Smooth muscle cell of the brain vasculature (primary cell): ENCODE measurements at regions not wholly inside any gene's neighbourhood (a gene's known extent, or its start where the extent isn't known, plus 50 kb on each side); places are given as distances from the start of the nearest gene placed in this dataset.

ENCODE experiments used
- DNase-seq: peaks from one replicate; pipeline ENCODE4 v3.0.0-alpha.2; 2012; ENCODE audit warnings: low read depth, low spot score

GRCh38 chr1:55828044-55828443 is 612.9 kb upstream of the USP24 start:
- DNase-seq = no peak

GRCh38 chr1:55827350-55827749 is 612.2 kb upstream of the USP24 start:
- DNase-seq = no peak

GRCh38 chr1:55826381-55827080 is 611.4 kb upstream of the USP24 start:
- DNase-seq = no peak

- DNase-seq = no peak
These were observed 610.3 kb upstream of the USP24 start for GRCh38 chr1:55825461-55825860.

- no peak for DNase-seq
These were observed 609.1 kb upstream of the USP24 start for GRCh38 chr1:55824251-55824640.

GRCh38 chr1:55823541-55824250 is 608.5 kb upstream of the USP24 start:
- no peak for DNase-seq

- no peak for DNase-seq
These were observed 607.7 kb upstream of the USP24 start for GRCh38 chr1:55822891-55823290.

- DNase-seq = no peak
These were observed 606.1 kb upstream of the USP24 start for GRCh38 chr1:55821234-55821633.

- no peak for DNase-seq
These were observed 605.3 kb upstream of the USP24 start for GRCh38 chr1:55820501-55820900.

- DNase-seq = no peak
These were observed 603.8 kb upstream of the USP24 start for GRCh38 chr1:55819011-55819410.

- DNase-seq = peak; percentile 51
These were observed 601.6 kb upstream of the USP24 start for GRCh38 chr1:55816456-55817426.

- no peak for DNase-seq
These were observed 600.7 kb upstream of the USP24 start for GRCh38 chr1:55815745-55816455.

GRCh38 chr1:55814967-55815366 is 599.8 kb upstream of the USP24 start:
- no peak for DNase-seq

- no peak for DNase-seq
These were observed 598.5 kb upstream of the USP24 start for GRCh38 chr1:55813618-55814017.

- DNase-seq = no peak
These were observed 597.1 kb upstream of the USP24 start for GRCh38 chr1:55812281-55812680.

- DNase-seq = no peak
These were observed 593.1 kb upstream of the USP24 start for GRCh38 chr1:55808263-55808662.

- DNase-seq = no peak
These were observed 588.3 kb upstream of the USP24 start for GRCh38 chr1:55803429-55803828.

GRCh38 chr1:55801481-55801880 is 586.3 kb upstream of the USP24 start:
- DNase-seq = no peak

GRCh38 chr1:55800503-55800902 is 585.3 kb upstream of the USP24 start:
- DNase-seq = no peak

- no peak for DNase-seq
These were observed 578.7 kb upstream of the USP24 start for GRCh38 chr1:55793856-55794255.

GRCh38 chr1:55792870-55793269 is 577.7 kb upstream of the USP24 start:
- DNase-seq = no peak

GRCh38 chr1:55789466-55789865 is 574.3 kb upstream of the USP24 start:
- no peak for DNase-seq
